HEK293T (cell line): ENCODE measurements at regions not wholly inside any gene's neighbourhood (a gene's known extent, or its start where the extent isn't known, plus 50 kb on each side); places are given as distances from the start of the nearest gene placed in this dataset.

Source experiments
- CTCF ChIA-PET: fragments of 350-600 bp; formaldehyde crosslinking; extraction: SDS; loops from one replicate; lab custom pipeline; 2021; ENCODE audit warnings: antibody characterized with exemption, inconsistent platforms; lab: Yijun Ruan, JAX
- POLR2A ChIA-PET: fragments of 350-600 bp; formaldehyde crosslinking; extraction: SDS; loops from one replicate; lab custom pipeline; 2020; ENCODE audit warnings: antibody characterized with exemption, inconsistent platforms; lab: Yijun Ruan, JAX
- DNase-seq: peaks from one replicate; pipeline ENCODE4 v3.0.0; 2012; ENCODE audit warnings: mixed read lengths; ENCODE audit errors: extremely low spot score
- ARNT ChIP-seq: fragments of 450-650 bp; IDR thresholded peaks from 2 replicates; pipeline ENCODE4 v1.6.1; 2017; ENCODE audit warnings: mild to moderate bottlenecking
- BHLHE40 ChIP-seq: fragments of 450-650 bp; IDR thresholded peaks from 2 replicates; pipeline ENCODE4 v1.6.1; 2016; ENCODE audit warnings: mild to moderate bottlenecking, moderate library complexity, borderline replicate concordance
- CTBP1 ChIP-seq: fragments of 450-650 bp; IDR thresholded peaks from 2 replicates; pipeline ENCODE4 v1.6.1; 2016; ENCODE audit warnings: borderline replicate concordance
- ELF4 ChIP-seq: fragments of 450-650 bp; IDR thresholded peaks from 2 replicates; pipeline ENCODE4 v1.6.1; 2017; ENCODE audit warnings: antibody characterized with exemption
- FOXA1 ChIP-seq: fragments of 450-650 bp; IDR thresholded peaks from 2 replicates; pipeline ENCODE4 v1.6.1; 2016; ENCODE audit warnings: mild to moderate bottlenecking
- FOXK2 ChIP-seq: fragments of 450-650 bp; IDR thresholded peaks from 2 replicates; pipeline ENCODE4 v1.6.1; 2016; ENCODE audit warnings: mild to moderate bottlenecking
- FOXM1 ChIP-seq: fragments of 450-650 bp; IDR thresholded peaks from 2 replicates; pipeline ENCODE4 v1.6.1; 2017; ENCODE audit warnings: mild to moderate bottlenecking, borderline replicate concordance
- HDGF ChIP-seq: fragments of 450-650 bp; IDR thresholded peaks from 2 replicates; pipeline ENCODE4 v1.6.1; 2017; ENCODE audit warnings: antibody characterized with exemption, borderline replicate concordance
- L3MBTL2 ChIP-seq: fragments of 450-650 bp; conservative IDR thresholded peaks from 2 replicates; pipeline ENCODE4 v1.6.1; 2016; ENCODE audit warnings: mild to moderate bottlenecking
- LEF1 ChIP-seq: fragments of 450-650 bp; IDR thresholded peaks from 2 replicates; pipeline ENCODE4 v1.6.1; 2017; ENCODE audit warnings: mild to moderate bottlenecking, borderline replicate concordance
- NFRKB ChIP-seq: fragments of 450-650 bp; IDR thresholded peaks from 2 replicates; pipeline ENCODE4 v1.6.1; 2016; ENCODE audit warnings: mild to moderate bottlenecking, moderate library complexity
- PKNOX1 ChIP-seq: fragments of 450-650 bp; IDR thresholded peaks from 2 replicates; pipeline ENCODE4 v1.6.1; 2016
- SP1 ChIP-seq: fragments of 450-650 bp; IDR thresholded peaks from 2 replicates; pipeline ENCODE4 v1.6.1; 2017
- SUZ12 ChIP-seq: fragments of 450-650 bp; IDR thresholded peaks from 2 replicates; pipeline ENCODE4 v1.6.1; 2016; ENCODE audit warnings: mild to moderate bottlenecking
- TARDBP ChIP-seq: fragments of 450-650 bp; IDR thresholded peaks from 2 replicates; pipeline ENCODE4 v1.6.1; 2016
- ZNF384 ChIP-seq: fragments of 450-650 bp; IDR thresholded peaks from 2 replicates; pipeline ENCODE4 v1.6.1; 2016

- POLR2A ChIA-PET = no interaction called here
- CTCF ChIA-PET = no interaction called here
- TF ChIP-seq ELF4 (no peak), BHLHE40 (no peak), NFRKB (no peak), SUZ12 (no peak), CTBP1 (no peak), SP1 (no peak), L3MBTL2 (no peak), HDGF (no peak), ARNT (no peak), LEF1 (no peak), TARDBP (no peak), FOXA1 (no peak), ZNF384 (no peak), FOXK2 (no peak), FOXM1 (no peak), PKNOX1 (no peak)
- no peak for DNase-seq
Measured at GRCh38 chr3:79896086-79896485, 128.3 kb upstream of the ROBO1 start.

GRCh38 chr3:79887213-79887612 is 119.4 kb upstream of the ROBO1 start:
- ChIA-PET POLR2A (no interaction called here), CTCF (no interaction called here)
- DNase-seq = no peak
- TF ChIP-seq SUZ12 = no peak
- no peak for TF ChIP-seq HDGF
- TF ChIP-seq ELF4 = no peak
- TF ChIP-seq PKNOX1 = no peak
- no peak for TF ChIP-seq TARDBP
- no peak for TF ChIP-seq ARNT
- no peak for TF ChIP-seq FOXA1
- no peak for TF ChIP-seq FOXM1
- no peak for TF ChIP-seq LEF1
- TF ChIP-seq BHLHE40 = no peak
- no peak for TF ChIP-seq SP1
- no peak for TF ChIP-seq CTBP1
- TF ChIP-seq NFRKB = no peak
- TF ChIP-seq ZNF384 = no peak
- TF ChIP-seq FOXK2 = no peak
- no peak for TF ChIP-seq L3MBTL2

GRCh38 chr3:79886204-79886603 is 118.4 kb upstream of the ROBO1 start:
- no peak for DNase-seq
- ChIA-PET POLR2A (no interaction called here), CTCF (no interaction called here)
- TF ChIP-seq TARDBP (no peak), LEF1 (no peak), ELF4 (no peak)

GRCh38 chr3:79885407-79885806 is 117.6 kb upstream of the ROBO1 start:
- DNase-seq = no peak
- ChIA-PET CTCF (no interaction called here), POLR2A (no interaction called here)
- TF ChIP-seq ELF4 (no peak), BHLHE40 (no peak), SP1 (no peak), SUZ12 (no peak), TARDBP (no peak), ZNF384 (no peak), PKNOX1 (no peak), FOXA1 (no peak), NFRKB (no peak), ARNT (no peak), LEF1 (no peak), L3MBTL2 (no peak), CTBP1 (no peak)

GRCh38 chr3:79884354-79884753 is 116.6 kb upstream of the ROBO1 start:
- no peak for DNase-seq
- POLR2A ChIA-PET = no interaction called here
- CTCF ChIA-PET = interaction anchor here (0.6 kb wide), 1 partner anchor 158 kb away, joined by 4 read pairs; no protein-coding TSS in a partner anchor
- no peak for TF ChIP-seq CTBP1
- TF ChIP-seq SUZ12 = no peak
- TF ChIP-seq NFRKB = no peak
- TF ChIP-seq ARNT = no peak
- no peak for TF ChIP-seq FOXK2
- no peak for TF ChIP-seq FOXA1
- TF ChIP-seq BHLHE40 = no peak
- no peak for TF ChIP-seq SP1
- TF ChIP-seq LEF1 = no peak
- TF ChIP-seq ELF4 = no peak
- no peak for TF ChIP-seq HDGF
- no peak for TF ChIP-seq FOXM1
- no peak for TF ChIP-seq L3MBTL2
- TF ChIP-seq ZNF384 = no peak
- no peak for TF ChIP-seq PKNOX1
- no peak for TF ChIP-seq TARDBP

- TF ChIP-seq NFRKB = no peak
- no peak for TF ChIP-seq ELF4
- no peak for TF ChIP-seq CTBP1
- TF ChIP-seq BHLHE40 = no peak
- no peak for TF ChIP-seq FOXK2
- TF ChIP-seq SP1 = no peak
- TF ChIP-seq FOXA1 = no peak
- TF ChIP-seq SUZ12 = no peak
- no peak for TF ChIP-seq FOXM1
- no peak for DNase-seq
- ChIA-PET CTCF (no interaction called here), POLR2A (no interaction called here)
Measured at GRCh38 chr3:79881431-79881830, 113.6 kb upstream of the ROBO1 start.
